Body of pancreas (tissue), 4 donors: ENCODE measurements at regions not wholly inside any gene's neighbourhood (a gene's known extent, or its start where the extent isn't known, plus 50 kb on each side); places are given as distances from the start of the nearest gene placed in this dataset.

Experiments
- POLR2A ChIP-seq, 3 donors: fragments of 450-650 bp; IDR thresholded peaks; one replicate each; pipeline ENCODE4 v1.6.1; 2016; ENCODE audit warnings: antibody characterized with exemption in 3 of 3, mild to moderate bottlenecking in 2 of 3
- TF ChIP-seq, protein P1 (sequence below), 7 experiments: fragments of 450-650 bp in 4 of 7; fragments of 200-600 bp in 3 of 7; sonication (generic) in 3 of 7; IDR thresholded peaks; one replicate each; pipeline ENCODE4 v1.5.1; 2016 to 2019; ENCODE audit warnings: antibody characterized with exemption in 7 of 7

- TF ChIP-seq, protein P1, sequence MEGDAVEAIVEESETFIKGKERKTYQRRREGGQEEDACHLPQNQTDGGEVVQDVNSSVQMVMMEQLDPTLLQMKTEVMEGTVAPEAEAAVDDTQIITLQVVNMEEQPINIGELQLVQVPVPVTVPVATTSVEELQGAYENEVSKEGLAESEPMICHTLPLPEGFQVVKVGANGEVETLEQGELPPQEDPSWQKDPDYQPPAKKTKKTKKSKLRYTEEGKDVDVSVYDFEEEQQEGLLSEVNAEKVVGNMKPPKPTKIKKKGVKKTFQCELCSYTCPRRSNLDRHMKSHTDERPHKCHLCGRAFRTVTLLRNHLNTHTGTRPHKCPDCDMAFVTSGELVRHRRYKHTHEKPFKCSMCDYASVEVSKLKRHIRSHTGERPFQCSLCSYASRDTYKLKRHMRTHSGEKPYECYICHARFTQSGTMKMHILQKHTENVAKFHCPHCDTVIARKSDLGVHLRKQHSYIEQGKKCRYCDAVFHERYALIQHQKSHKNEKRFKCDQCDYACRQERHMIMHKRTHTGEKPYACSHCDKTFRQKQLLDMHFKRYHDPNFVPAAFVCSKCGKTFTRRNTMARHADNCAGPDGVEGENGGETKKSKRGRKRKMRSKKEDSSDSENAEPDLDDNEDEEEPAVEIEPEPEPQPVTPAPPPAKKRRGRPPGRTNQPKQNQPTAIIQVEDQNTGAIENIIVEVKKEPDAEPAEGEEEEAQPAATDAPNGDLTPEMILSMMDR (IDR thresholded peaks at IDR 0.05): no peak
- TF ChIP-seq POLR2A (IDR thresholded peaks at IDR 0.05): no peak
These were observed 143.1 kb downstream of the CD164 start for GRCh38 chr6:109239160-109239559.
